ENCODE measurements at regions not wholly inside any gene's neighbourhood (a gene's known extent, or its start where the extent isn't known, plus 50 kb on each side); places are given as distances from the start of the nearest gene placed in this dataset.

GRCh38 chrX:9137152-9137551, 103.2 kb upstream of the FAM9B start:
- no peak for TF ChIP-seq CTCF (IDR thresholded peaks at IDR 0.05)
- no peak for TF ChIP-seq POLR2A (IDR thresholded peaks at IDR 0.05)

Measured in adrenal gland (tissue), 5 donors.